ENCODE measurements at regions not wholly inside any gene's neighbourhood (a gene's known extent, or its start where the extent isn't known, plus 50 kb on each side); places are given as distances from the start of the nearest gene placed in this dataset.

DNA sequence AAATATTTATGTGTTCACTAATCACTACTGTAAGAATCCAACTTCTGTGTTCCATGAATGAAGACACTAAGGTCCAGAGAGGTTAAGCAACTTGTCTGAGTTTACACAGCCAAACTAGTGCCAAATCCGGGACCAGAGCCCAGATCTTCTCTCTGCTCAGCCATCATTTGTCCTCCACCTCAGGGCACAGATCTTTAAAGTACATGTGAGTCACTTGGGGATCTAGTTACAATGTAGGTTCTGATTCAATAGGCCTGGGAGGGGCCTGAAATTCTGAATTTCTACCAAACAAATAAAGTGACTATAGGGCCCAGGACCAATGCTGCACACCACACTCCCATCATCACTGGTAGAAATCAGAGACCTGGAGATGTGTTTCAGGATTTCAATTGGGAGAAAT lies 162.9 kb downstream of the GXYLT1 start:
- no peak for DNase-seq (ENCODE audit: low spot score)

DNA sequence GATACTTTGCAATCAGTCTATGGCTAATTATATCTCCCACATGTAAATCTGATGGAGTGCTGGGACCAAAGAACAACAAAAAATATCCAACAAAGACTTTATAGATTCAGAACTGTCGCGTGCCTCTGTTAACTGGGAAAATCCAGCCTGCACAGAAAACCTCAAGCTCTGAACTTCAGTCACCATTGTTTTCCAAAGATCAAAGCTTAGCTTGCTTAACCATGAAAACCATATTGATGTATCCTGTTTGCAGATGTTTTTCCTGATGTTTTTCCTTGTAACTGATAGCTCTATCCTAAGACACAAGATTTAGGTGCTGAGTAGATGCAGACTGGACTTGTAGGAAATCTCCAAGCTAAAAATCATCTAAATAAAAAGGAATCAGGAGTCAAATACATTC lies 163.7 kb downstream of the GXYLT1 start:
- no peak for DNase-seq (ENCODE audit: low spot score)

DNA sequence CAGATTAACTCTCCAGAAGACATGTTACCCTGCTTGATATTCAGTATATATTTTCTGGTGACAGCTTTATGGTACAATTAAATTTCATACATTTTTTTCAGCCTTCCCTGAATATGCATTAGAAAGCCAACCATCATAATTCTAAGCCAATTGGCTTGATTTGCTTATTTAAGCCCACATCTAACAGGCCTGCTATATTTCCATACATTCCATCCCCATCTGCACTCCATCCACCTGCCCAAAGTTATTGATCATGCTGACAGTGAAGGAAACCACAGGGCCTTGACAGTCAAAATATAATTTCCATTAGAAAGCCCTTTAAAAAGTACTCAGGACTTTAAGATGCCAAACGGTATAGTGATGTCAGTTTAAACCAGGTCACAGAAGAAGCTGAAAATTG lies 164.3 kb downstream of the GXYLT1 start:
- DNase-seq (ENCODE audit: low spot score): no peak

DNA sequence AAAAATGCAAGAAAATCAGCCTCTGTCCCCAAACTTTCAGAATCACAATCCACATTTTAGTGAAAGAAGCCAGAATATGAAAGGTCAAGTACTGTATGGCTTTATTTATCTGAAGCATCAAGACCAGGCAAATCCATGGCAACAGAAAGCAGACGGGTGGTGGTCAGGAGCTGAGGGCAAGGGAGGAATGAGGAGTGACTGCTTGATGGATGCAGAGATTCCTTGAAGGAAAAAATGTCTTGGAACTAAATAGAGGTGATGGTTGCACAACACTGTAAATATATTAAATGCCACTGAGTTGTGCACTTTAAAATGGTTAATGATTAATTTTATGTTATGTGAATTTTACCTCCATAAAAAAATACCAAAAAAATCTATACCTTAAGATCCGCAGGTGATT lies 165.1 kb downstream of the GXYLT1 start:
- no peak for DNase-seq (ENCODE audit: low spot score)

DNA sequence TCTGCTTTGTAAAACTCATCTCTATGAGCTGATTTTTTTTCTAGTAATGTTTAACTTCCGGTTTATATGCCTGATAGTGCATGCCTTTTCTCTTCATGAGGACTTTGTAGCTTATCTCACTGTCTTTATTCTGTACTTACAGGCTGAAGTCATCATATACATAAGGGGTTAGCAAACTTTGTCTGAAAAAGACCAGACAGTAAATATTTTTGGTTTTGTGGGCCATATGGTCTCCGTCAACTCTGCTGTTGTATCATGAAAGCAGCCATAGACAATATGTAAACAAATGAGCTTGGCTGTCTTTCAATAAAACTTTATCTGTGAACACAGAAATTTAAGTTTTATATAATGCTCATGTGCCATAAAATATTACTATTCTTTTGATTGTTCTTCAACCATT lies 172.1 kb downstream of the GXYLT1 start:
- DNase-seq (ENCODE audit: low spot score): no peak

DNA sequence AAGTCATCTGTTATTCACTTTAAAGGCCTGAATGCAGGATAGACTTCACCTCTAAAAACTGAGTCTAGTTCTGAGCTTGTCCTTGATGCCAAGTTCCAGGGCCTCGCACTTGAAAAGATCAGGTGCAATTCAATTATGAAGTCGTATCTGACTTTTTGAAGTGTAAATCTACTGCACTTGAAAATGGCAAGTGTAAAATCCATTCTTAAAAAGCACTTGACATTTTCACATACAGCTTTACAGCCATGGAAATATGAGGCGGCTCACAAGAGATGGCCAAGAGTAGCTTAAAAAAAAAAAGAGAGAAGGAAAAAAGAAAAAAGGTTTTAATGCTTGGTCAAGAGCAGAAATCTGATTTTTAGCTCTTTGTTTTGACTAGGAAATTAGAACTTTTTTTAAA lies 172.5 kb downstream of the GXYLT1 start:
- no peak for DNase-seq (ENCODE audit: low spot score)

DNA sequence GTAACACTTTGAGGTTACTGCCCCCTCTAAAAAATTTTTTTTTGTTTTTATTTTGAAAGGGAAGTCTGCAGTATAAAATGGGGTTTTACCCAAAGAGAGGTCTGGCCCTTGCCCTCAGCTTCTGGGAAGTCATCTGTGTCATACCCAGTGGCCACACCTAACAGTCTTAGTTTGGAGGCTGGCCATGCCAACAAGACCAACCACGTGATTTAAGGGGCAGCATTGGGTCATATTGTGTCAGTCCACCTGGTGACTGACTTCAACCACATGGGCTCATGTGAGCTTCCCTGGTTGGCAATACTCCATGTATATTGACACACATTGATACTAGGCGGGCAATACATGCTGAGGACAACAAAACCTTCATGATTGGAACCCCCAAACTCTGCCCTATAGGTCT lies 173.9 kb downstream of the GXYLT1 start:
- DNase-seq (ENCODE audit: low spot score): no peak

DNA sequence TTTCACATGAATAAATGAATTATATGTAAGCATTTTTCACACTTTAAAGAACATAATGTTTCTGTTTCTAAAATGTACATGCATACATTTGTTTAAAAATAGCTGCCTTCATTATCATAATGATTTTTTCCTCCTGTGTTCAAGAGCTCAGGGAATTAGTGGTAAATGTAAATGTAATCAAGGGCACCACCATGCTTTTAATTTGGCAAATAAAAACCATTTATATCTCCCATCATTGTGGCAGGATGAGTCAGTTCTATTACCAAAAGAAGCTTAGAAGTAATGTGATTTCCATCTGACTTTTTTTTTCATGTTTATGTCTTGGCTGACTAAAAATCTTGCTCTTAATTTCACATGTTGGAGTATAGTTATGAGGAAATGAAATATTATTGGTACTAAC lies 176.1 kb downstream of the GXYLT1 start:
- DNase-seq (ENCODE audit: low spot score): no peak

DNA sequence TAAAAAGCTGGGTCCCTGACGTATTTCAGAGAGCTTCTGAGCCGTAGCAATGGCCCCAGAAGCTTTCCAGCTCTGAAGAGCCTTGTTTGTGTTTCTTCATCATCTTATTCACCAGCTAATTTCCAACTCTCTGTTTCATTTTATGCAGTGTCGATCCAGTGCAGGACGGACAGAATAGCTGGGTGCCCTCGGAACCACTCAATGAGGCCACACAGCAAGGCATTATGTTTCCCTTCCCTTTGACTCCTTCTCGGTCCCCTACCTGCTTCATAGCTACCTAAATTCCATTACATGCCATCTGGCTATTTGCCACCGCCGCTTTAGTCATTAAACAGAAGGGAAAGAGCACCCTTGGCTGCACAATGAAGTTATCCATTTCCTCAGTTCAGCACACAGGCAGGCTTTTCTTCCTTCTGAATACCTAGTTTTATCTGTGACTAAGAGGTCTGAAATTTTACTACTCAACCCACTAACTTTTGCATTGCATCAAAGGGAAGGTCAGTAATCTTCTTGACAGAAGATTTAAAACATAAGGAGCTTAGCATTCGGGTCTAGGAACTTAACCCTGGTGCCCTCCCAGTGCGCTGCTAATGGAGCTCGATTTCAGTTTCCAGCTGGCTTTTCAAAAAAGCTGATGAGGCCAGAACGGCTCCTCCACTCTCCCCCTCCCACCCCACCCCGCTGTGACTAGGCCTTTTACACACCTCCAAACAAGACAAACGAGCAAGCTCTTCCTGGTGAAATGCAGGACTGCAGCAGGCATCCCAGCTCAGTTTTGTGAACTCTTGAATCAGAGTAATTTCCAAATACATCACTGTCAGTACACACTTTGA lies 176.8 kb downstream of the GXYLT1 start:
- no peak for DNase-seq (ENCODE audit: low spot score)

DNA sequence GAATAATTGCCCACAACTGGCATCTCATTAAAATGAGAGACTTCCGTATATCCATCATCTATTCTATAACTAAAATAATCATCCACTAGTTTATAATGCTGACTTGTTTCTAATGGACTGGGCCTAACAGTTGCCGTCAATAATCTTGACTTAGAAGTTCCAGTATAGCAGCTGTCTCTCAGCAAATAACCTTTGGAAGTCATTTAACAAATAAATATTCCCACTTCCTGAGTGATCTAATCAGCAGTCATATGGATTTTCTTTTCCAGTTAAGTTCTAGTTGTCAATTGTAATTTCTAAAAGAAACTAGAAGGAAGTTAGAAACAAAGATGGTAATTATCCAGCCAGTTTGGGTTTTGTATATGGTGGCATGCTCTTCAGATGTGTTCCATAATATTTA lies 177.8 kb downstream of the GXYLT1 start:
- no peak for DNase-seq (ENCODE audit: low spot score)

DNA sequence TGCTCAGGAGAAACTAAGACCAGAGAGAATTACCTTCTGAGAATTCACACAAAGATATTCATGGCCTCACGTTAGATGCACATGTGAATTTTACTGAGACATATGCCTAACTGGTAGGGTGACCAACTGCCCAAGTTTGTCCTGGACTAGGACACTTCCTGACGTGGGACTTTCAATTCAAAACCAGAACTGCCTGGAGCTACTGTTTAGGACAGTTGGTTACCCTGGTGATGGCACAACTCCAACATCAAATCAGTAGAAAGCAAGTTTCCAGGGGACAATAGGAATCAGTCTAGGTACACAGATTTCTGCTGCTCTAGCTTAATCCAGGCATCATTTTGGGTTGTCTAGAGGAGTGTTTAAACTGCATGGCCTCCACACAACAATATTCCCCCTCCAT lies 178.7 kb downstream of the GXYLT1 start:
- no peak for DNase-seq (ENCODE audit: low spot score)

DNA sequence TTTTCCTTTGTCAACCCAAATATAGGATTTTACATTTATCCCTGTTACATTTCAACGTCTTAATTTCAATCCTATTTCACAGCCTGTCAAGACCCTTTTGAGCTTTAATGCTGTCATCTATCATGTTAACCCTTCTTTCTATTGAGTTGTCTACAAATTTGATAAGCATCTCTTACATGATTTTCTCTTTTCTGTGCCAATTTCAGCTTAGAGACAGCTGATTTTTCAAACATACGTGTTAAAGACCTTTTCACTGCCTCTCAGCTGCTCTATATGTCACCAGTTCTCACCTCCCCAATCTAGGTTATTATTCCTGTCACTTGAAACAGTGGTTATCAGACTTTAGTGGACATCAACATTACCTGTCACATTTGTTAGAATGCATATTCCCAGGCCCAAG lies 181.3 kb downstream of the GXYLT1 start:
- DNase-seq (ENCODE audit: low spot score): no peak

DNA sequence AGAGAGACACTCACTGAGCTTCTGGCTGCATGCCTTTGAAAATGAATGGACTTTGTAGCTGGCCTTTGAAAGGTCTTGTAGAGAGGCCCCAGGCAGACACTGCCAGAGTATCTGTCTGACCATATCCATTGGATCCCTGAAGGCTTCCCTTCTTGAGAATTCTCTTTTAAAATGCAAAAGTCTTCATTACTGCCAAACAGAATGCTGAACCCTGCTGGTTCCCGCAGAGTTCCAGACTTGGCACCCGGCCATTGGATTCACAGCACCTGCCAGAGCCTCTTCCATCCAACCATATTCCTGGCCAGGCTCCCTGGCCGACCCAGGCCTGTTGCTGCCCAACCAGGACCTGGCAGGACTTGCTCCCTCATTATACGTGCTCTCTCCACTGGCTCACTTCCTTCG lies 182.5 kb downstream of the GXYLT1 start:
- no peak for DNase-seq (ENCODE audit: low spot score)

DNA sequence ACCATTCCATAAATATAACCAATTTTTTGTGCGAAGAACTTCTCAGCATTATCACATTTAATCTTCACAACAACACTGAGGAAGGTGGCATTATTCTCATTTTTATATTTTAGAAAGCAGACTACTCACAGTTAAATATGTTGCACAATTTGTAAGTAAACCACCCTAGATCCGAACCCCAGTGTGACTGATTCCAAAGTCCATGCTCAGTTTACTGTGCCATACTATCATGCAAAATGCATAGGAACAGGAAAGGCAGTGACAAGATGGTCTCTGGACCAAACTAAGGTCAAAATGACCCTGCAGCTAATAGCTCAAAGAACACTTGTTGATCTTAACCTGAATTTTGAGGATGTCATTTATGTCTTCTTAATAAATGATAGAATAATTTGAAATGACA lies 185.4 kb downstream of the GXYLT1 start:
- no peak for DNase-seq (ENCODE audit: low spot score)

DNA sequence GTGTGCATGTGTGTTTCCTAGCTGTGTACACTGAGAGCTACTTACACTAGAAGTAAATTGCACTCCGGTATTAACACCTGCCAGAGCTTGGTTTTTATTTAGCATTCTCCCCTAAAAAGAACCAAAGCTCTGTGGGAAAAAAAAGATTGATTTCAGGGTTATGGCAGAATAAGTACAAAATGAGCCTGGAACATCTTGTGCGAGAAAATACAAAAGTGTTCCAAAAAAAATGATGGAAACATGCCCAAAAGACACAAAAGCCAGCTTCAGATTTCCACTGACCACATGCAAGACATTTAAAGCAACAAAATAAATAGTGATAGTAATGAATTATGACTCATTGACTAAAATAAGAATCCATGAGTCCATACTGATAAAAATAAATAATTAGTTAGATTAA lies 188.3 kb downstream of the GXYLT1 start:
- no peak for DNase-seq (ENCODE audit: low spot score)

DNA sequence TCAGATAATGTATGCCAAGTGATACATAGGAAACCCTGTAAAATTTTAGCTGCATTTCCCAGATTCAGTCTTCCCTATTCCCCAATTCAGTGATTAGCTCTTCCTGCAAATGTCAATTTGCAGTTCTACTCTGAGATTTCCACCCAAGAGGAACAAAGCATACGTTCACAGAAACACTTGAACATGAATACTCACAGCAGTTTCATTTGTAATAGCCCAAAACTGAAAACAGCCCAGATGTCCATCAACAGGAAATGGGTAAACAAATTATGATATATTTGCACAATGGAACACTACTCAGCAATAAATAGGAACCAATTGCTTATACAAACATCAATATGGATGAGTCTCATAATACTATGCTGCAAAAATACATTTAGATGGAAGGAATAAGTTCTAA lies 194.2 kb downstream of the GXYLT1 start:
- DNase-seq (ENCODE audit: low spot score): no peak

DNA sequence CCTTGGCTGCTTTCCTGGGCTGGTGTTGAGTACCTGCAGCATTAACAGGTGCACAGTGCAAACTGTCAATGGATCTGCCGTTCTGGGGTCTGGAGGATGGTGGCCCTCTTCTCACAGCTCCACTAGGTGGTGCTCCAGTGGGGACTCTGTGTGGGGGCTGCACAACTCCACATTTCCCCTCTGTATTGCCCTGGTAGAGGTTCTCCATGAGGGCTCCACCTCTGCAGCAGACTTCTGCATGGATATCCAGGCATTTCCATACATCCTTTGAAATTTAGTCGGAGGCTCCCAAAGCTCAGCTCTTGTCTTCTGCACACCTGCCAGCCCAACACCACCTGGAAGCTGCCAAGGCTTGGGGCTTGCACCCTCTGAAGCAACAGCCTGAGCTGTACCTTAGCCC lies 198.6 kb downstream of the GXYLT1 start:
- DNase-seq (ENCODE audit: low spot score): no peak

DNA sequence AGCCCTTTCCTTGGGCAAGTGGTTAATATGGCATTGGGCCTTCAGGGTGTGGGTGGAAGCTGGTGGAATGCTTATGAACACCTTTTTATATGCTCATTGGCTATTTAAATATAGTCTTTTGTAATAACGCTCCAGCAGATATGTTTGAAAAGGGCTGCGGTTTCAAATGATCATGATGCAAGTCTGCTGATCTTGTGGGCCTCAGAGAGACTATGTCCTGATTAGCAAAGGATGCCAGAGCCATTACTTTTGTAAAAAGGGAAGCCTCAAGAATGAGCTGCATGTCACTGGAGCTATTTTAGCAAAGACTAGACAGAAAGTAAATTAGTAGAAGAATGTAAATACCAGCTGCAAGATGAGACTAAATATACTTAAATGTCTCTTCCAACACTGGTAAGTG lies 200.5 kb downstream of the GXYLT1 start:
- DNase-seq (ENCODE audit: low spot score): no peak

DNA sequence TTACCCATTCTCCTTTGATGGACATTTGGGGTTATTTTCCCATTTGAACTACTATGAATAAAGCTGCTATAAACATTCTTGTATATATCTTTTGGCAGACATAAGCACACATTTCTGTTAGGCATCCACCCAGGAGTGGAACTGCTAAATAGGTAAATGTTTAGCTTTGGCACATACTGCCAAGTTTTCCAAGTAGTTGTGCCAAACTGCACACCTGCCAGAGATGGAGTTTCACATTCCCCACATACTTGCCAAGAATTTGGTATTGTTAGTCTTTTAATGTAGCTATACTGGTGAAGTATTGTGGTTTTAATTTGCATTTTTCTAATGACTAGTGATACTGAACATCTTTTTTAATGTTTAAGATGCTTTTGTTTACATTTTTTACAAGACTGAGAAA lies 201.0 kb downstream of the GXYLT1 start:
- DNase-seq (ENCODE audit: low spot score): no peak

DNA sequence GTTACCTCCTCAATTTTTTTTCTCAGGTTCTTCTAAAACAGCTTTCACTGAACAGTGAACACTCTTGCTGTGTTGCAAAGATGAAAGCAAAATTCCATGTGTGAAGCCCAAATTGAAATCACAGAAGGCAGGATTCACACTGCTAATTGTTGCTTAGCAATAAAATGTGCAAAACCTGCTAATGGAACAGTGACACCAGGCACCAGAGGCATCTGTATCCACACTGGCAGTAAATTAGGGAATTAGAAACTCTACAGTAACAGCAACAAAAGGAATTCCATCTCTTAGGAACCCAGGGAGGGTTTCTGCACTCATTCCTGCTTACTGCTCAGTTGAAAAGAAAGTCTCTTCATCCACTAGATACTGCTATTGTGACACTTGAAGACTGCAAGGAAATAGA lies 202.3 kb downstream of the GXYLT1 start:
- DNase-seq (ENCODE audit: low spot score): no peak

DNA sequence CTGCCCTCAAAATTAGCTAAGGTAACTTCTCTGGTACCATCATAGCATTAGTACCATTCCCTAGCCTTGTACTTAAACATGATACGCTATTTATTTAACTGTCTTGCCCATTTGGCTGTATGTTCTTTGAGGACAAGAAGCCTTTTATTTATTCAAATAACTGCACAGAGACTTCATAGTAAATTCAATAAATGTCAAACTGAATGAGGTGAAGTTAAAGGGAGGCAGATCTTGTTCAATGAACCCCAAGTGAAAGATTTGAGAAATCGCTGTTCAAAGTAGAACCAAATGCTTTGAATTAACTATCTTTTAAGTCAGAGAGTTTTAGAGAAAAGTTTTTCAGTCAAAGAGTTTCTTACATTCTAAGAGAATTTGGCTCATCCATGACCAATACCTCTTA lies 203.6 kb downstream of the GXYLT1 start:
- no peak for DNase-seq (ENCODE audit: low spot score)

DNA sequence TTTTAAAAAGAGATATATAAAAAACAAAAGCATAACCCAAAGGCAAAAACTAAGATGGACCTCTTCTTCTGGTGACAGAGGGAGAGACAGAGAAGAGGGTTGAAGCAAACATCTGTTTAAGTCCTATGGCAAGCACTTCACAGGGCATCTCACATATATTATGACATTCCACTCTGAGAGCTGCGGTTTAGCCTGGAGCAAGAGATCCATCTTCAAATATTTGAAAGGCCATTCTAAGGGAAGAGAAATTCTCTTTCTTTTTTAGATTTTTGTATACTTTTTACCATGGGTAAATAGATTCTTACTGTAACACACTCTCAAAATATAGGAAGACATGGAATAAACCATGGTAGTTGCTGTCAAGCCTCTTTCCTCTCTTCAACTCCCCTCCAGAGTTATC lies 204.1 kb downstream of the GXYLT1 start:
- DNase-seq (ENCODE audit: low spot score): no peak

DNA sequence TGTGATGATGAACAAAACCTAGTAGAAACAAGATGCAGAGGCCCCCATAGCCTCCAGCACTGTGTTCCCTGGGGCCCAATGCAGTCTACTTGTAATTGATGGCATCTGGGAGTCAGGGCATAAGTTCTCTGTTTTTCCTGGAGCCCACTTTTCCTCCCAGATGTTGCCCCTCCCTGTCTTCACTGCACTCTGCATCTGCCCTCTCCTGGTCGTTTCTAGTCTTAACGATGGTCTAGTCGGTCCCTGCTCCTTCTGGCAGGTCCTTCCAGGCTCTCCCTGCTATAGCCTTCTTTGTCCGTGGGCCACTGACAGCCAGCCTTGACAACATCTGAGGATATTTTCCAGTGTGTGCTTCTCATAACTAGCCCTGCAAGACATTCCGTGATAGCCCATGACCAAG lies 208.3 kb downstream of the GXYLT1 start:
- DNase-seq (ENCODE audit: low spot score): no peak

DNA sequence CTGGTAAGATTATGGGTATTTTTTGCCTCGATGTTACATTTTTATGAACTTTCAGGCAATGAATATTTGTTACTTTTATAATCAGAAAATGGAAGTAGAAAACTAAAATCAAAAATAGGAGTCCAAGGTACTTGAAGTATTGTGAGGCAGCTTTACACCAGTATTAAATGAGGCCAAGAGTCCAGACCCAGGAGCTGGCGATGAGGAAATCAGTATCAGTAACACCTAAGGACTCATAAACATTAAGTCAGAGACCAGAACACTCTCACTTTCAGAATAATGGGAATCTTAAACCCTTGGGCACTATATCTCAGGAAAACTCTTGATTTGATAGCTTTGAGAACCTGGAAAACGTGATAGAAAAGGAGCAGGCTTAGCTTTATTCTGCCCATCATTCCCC lies 208.8 kb downstream of the GXYLT1 start:
- DNase-seq (ENCODE audit: low spot score): no peak
